ENCODE measurements at regions not wholly inside any gene's neighbourhood (a gene's known extent, or its start where the extent isn't known, plus 50 kb on each side); places are given as distances from the start of the nearest gene placed in this dataset.

DNA sequence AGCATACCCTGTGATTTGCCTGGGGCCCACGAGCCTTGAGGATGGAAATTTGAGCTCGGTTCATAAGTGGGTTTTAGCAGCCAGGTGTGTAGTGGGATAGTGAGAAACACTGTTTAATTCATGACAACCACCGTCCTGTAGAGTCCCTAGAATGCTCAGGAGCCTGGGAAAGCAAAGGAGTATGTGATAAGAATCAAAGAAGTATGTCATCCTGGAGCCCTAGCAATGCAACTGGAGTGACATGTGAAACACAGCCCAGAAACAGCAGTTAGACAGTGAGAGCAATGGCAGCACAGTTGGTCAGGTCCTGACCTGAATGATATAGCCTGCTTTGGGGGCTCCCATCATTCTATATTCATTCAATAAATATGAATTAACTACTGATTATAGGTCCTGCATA, 161.2 kb upstream of the ECI2 start:
- DNase-seq, result peak; percentile 2
- Histone ChIP-seq H3K9ac (ENCODE audit: extremely low read depth, low read length, poor library complexity, severe bottlenecking) (no peak overlapping the region), H3K9me3 (ENCODE audit: control insufficient read depth, low read length) (peaks cover 6% of the 10 kb centered on the region), H3K4me1 (ENCODE audit: control insufficient read depth, insufficient read depth, low read length) (peaks cover 5% of the 10 kb centered on the region), H3K36me3 (ENCODE audit: control insufficient read depth, insufficient read depth, low read length) (no peaks in the 10 kb centered on the region), H3K27ac (ENCODE audit: low read depth, low read length) (no peak overlapping the region), H3K4me3 (ENCODE audit: low read length) (no peak overlapping the region), H3K27me3 (ENCODE audit: control insufficient read depth, insufficient read depth, low read length, poor library complexity, severe bottlenecking) (no peaks in the 10 kb centered on the region)
- Mint-ChIP-seq H3K4me3 (no peak overlapping the region), H3K27ac (no peak overlapping the region), H3K36me3 (ENCODE audit: low read depth) (no peaks in the 10 kb centered on the region), H3K27me3 (ENCODE audit: insufficient read depth) (peaks cover 4% of the 10 kb centered on the region), H3K4me1 (peaks cover 7% of the 10 kb centered on the region), H3K9me3 (peaks cover 2% of the 10 kb centered on the region)
- no peak for TF ChIP-seq CTCF (conservative IDR thresholded peaks at IDR 0.05)
- 91 to 97% methylated on average over 3 of the region's 3 CpGs for WGBS, 2 experiments (ENCODE audit: insufficient coverage in 1 of 2, insufficient read length in 1 of 2)

GRCh38 chr6:4295783-4296155, 160.4 kb upstream of the ECI2 start:
- no peaks in the 10 kb centered on the region for H3K36me3 Mint-ChIP-seq (ENCODE audit: low read depth)
- peaks cover 2% of the 10 kb centered on the region for H3K9me3 Mint-ChIP-seq
- H3K4me1 Mint-ChIP-seq, result peaks cover 4% of the 10 kb centered on the region
- Histone ChIP-seq H3K27me3 (ENCODE audit: control insufficient read depth, insufficient read depth, low read length, poor library complexity, severe bottlenecking) (no peaks in the 10 kb centered on the region), H3K4me3 (ENCODE audit: low read length) (no peak overlapping the region), H3K27ac (ENCODE audit: low read depth, low read length) (no peak overlapping the region), H3K9me3 (ENCODE audit: control insufficient read depth, low read length) (peaks cover 6% of the 10 kb centered on the region), H3K36me3 (ENCODE audit: control insufficient read depth, insufficient read depth, low read length) (no peaks in the 10 kb centered on the region), H3K4me1 (ENCODE audit: control insufficient read depth, insufficient read depth, low read length) (peaks cover 3% of the 10 kb centered on the region), H3K9ac (ENCODE audit: extremely low read depth, low read length, poor library complexity, severe bottlenecking) (no peak overlapping the region)
- H3K4me3 Mint-ChIP-seq, result no peak overlapping the region
- peaks cover 4% of the 10 kb centered on the region for H3K27me3 Mint-ChIP-seq (ENCODE audit: insufficient read depth)
- no peak for TF ChIP-seq CTCF (conservative IDR thresholded peaks at IDR 0.05)
- H3K27ac Mint-ChIP-seq, result no peak overlapping the region
- DNase-seq, result peak; percentile 21
- WGBS, 2 experiments (ENCODE audit: insufficient coverage in 1 of 2, insufficient read length in 1 of 2), result 86% methylated on average over 2 of the region's 2 CpGs

GRCh38 chr6:4295058-4295782, 159.8 kb upstream of the ECI2 start:
- H3K36me3 ChIP-seq (ENCODE audit: control insufficient read depth, insufficient read depth, low read length), result no peaks in the 10 kb centered on the region
- no peak overlapping the region for H3K4me3 ChIP-seq (ENCODE audit: low read length)
- no peak overlapping the region for H3K4me3 Mint-ChIP-seq
- peaks cover 4% of the 10 kb centered on the region for H3K4me1 Mint-ChIP-seq
- H3K27ac ChIP-seq (ENCODE audit: low read depth, low read length), result no peak overlapping the region
- no peak overlapping the region for H3K27ac Mint-ChIP-seq
- H3K9me3 Mint-ChIP-seq, result peaks cover 2% of the 10 kb centered on the region
- no peak overlapping the region for H3K9ac ChIP-seq (ENCODE audit: extremely low read depth, low read length, poor library complexity, severe bottlenecking)
- no peaks in the 10 kb centered on the region for H3K36me3 Mint-ChIP-seq (ENCODE audit: low read depth)
- peaks cover 4% of the 10 kb centered on the region for H3K27me3 Mint-ChIP-seq (ENCODE audit: insufficient read depth)
- no peaks in the 10 kb centered on the region for H3K4me1 ChIP-seq (ENCODE audit: control insufficient read depth, insufficient read depth, low read length)
- peaks cover 6% of the 10 kb centered on the region for H3K9me3 ChIP-seq (ENCODE audit: control insufficient read depth, low read length)
- no peaks in the 10 kb centered on the region for H3K27me3 ChIP-seq (ENCODE audit: control insufficient read depth, insufficient read depth, low read length, poor library complexity, severe bottlenecking)
- 76 to 87% methylated on average over 9 to 10 of the region's 10 CpGs for WGBS, 2 experiments (ENCODE audit: insufficient coverage in 1 of 2, insufficient read length in 1 of 2)
- DNase-seq, result peak; percentile 22
- TF ChIP-seq CTCF (conservative IDR thresholded peaks at IDR 0.05), result no peak

All from endodermal cell (in vitro differentiated cells).